HCT116 (cell line): ENCODE measurements at regions not wholly inside any gene's neighbourhood (a gene's known extent, or its start where the extent isn't known, plus 50 kb on each side); places are given as distances from the start of the nearest gene placed in this dataset.

Experiments used
- ATAC-seq: fragments of 200-7000 bp; cut with Tn5 transposase; 2 replicates; pipeline ENCODE4 v1.9.1; 2020; ENCODE audit warnings: mild to moderate bottlenecking, moderate library complexity
- BruUV-seq: library from RNA; stranded (reverse); fragments of 400-500 nt; replicated peaks from 2 replicates; lab custom pipeline; 2021; lab: Mats Ljungman, UMichigan
- CTCF ChIA-PET: fragments of 300-600 bp; sonication (Branson Sonifier 250); formaldehyde crosslinking; loops from one replicate; lab custom pipeline; 2021; ENCODE audit warnings: antibody characterized with exemption; lab: Charles Lee
- POLR2A ChIA-PET: fragments of 300-600, 350-600 bp; sonication (Branson Sonifier 250); formaldehyde crosslinking; loops from one replicate; lab custom pipeline; 2021; ENCODE audit warnings: antibody characterized with exemption; lab: Charles Lee
- RAD21 ChIA-PET, 2 experiments: fragments of 300-600 bp; sonication (Branson Sonifier 250); formaldehyde crosslinking; loops; one replicate each; lab custom pipeline; 2023; ENCODE audit warnings: low total read pairs in 2 of 2; ENCODE audit not compliant: uncharacterized antibody in 2 of 2, unreplicated experiment in 2 of 2, low non-redundant PET in 1 of 2; lab: Charles Lee
- DNase-seq: peaks from one replicate; pipeline ENCODE4 v3.0.0-alpha.2; 2010; ENCODE audit warnings: low read depth, low spot score
- H2AFZ ChIP-seq: fragments of 200-600 bp; shearing (Covaris generic), sonication (generic); 2 replicates; pipeline ENCODE4 v1.6.1; 2017; ENCODE audit warnings: low read depth, mixed run types, mixed read lengths, antibody characterized with exemption, low read length; ENCODE audit not compliant: poor library complexity, severe bottlenecking
- H3K27ac ChIP-seq: 2 replicates; pipeline ENCODE4 v1.5.1; 2012; ENCODE audit warnings: low read depth, low read length
- H3K27me3 ChIP-seq: fragments of 200-600 bp; sonication (generic); 2 replicates; pipeline ENCODE4 v1.6.1; 2016; ENCODE audit warnings: mixed run types, low read length, mixed read lengths; ENCODE audit not compliant: insufficient read depth
- H3K36me3 ChIP-seq, 2 experiments: fragments of 200-500 bp in 1 of 2; fragments of 200-600 bp in 1 of 2; sonication (Bioruptor generic) in 1 of 2; sonication (generic) in 1 of 2; 2 replicates each; pipeline versions ENCODE4 v1.5.1 to v1.6.1; 2014 to 2016; ENCODE audit warnings: low read length in 2 of 2, inconsistent platforms in 1 of 2, mixed read lengths in 1 of 2, mixed run types in 1 of 2; ENCODE audit not compliant: insufficient read depth in 2 of 2, control insufficient read depth in 1 of 2
- H3K4me1 ChIP-seq, 2 experiments: fragments of 200-600 bp in 1 of 2; sonication (generic) in 1 of 2; 2 replicates each; pipeline versions ENCODE4 v1.5.1 to v1.6.1; 2012 to 2017; ENCODE audit warnings: low read length in 2 of 2, inconsistent platforms in 1 of 2, mild to moderate bottlenecking in 1 of 2, mixed read lengths in 1 of 2, mixed run types in 1 of 2, moderate library complexity in 1 of 2; ENCODE audit not compliant: insufficient read depth in 2 of 2, control insufficient read depth in 1 of 2
- H3K4me2 ChIP-seq: fragments of 200-600 bp; sonication (generic); 2 replicates; pipeline ENCODE4 v1.6.1; 2017; ENCODE audit warnings: mixed run types, low read length, mixed read lengths
- H3K4me3 ChIP-seq, 2 experiments: fragments of 200-600 bp in 1 of 2; sonication (generic) in 1 of 2; replicated peaks in 1 of 2; 2 replicates each; pipeline ENCODE4 v1.5.1; 2011 to 2016; ENCODE audit warnings: low read length in 2 of 2, control low read depth in 1 of 2, low read depth in 1 of 2, mild to moderate bottlenecking in 1 of 2, mixed read lengths in 1 of 2, mixed run types in 1 of 2
- H3K79me2 ChIP-seq: fragments of 200-600 bp; sonication (generic); 2 replicates; pipeline ENCODE4 v1.6.1; 2017; ENCODE audit warnings: mild to moderate bottlenecking, mixed run types, low read length, moderate library complexity, mixed read lengths; ENCODE audit not compliant: insufficient read depth
- H3K9ac ChIP-seq: fragments of 200-600 bp; sonication (generic); 2 replicates; pipeline ENCODE4 v1.6.1; 2016; ENCODE audit warnings: low read length, mixed read lengths
- H3K9me2 ChIP-seq: fragments of 200-600 bp; sonication (generic), shearing (Covaris generic); 2 replicates; pipeline ENCODE4 v1.6.1; 2017; ENCODE audit warnings: mixed run types, mild to moderate bottlenecking, moderate library complexity; ENCODE audit not compliant: insufficient read depth
- H3K9me3 ChIP-seq, 2 experiments: fragments of 200-500 bp in 1 of 2; fragments of 200-600 bp in 1 of 2; sonication (Bioruptor generic) in 1 of 2; sonication (generic) in 1 of 2; 2 replicates each; pipeline ENCODE4 v1.6.1; 2014 to 2017; ENCODE audit warnings: low read length in 2 of 2, mixed read lengths in 2 of 2, inconsistent platforms in 1 of 2, low read depth in 1 of 2, mild to moderate bottlenecking in 1 of 2, mixed run types in 1 of 2, moderate library complexity in 1 of 2; ENCODE audit not compliant: control insufficient read depth in 1 of 2, insufficient read depth in 1 of 2
- H4K20me1 ChIP-seq: fragments of 200-600 bp; sonication (generic), shearing (Covaris generic); 2 replicates; pipeline ENCODE4 v1.6.1; 2017; ENCODE audit warnings: mixed run types, mild to moderate bottlenecking, moderate library complexity; ENCODE audit not compliant: insufficient read depth
- CBX3 ChIP-seq: IDR thresholded peaks from 2 replicates; pipeline ENCODE4 v1.6.1; 2012; ENCODE audit warnings: low read depth
- CEBPB ChIP-seq: IDR thresholded peaks from 2 replicates; pipeline ENCODE4 v1.6.1; 2012; ENCODE audit warnings: low read depth
- ELF1 ChIP-seq: IDR thresholded peaks from 2 replicates; pipeline ENCODE4 v1.6.1; 2012; ENCODE audit warnings: low read depth, borderline replicate concordance
- JUND ChIP-seq: IDR thresholded peaks from 2 replicates; pipeline ENCODE4 v1.6.1; 2012
- POLR2A ChIP-seq: IDR thresholded peaks from 2 replicates; pipeline ENCODE4 v1.7.0; 2011; ENCODE audit warnings: borderline replicate concordance; ENCODE audit not compliant: insufficient read depth, insufficient read length; ENCODE audit errors: extremely low read depth
- POLR2AphosphoS5 ChIP-seq: IDR thresholded peaks from 2 replicates; pipeline ENCODE4 v1.6.1; 2011; ENCODE audit warnings: mild to moderate bottlenecking, low read depth, low read length, moderate library complexity
- SRF ChIP-seq: IDR thresholded peaks from 2 replicates; pipeline ENCODE4 v1.6.1; 2012; ENCODE audit warnings: low read depth
- TCF7L2 ChIP-seq: IDR thresholded peaks from 2 replicates; pipeline ENCODE4 v1.7.0; 2011; ENCODE audit warnings: borderline replicate concordance, inconsistent platforms; ENCODE audit not compliant: insufficient read depth, insufficient read length; ENCODE audit errors: extremely low read depth
- YY1 ChIP-seq: IDR thresholded peaks from 2 replicates; pipeline ENCODE4 v1.6.1; 2011; ENCODE audit warnings: low read length, low read depth, moderate library complexity, mild to moderate bottlenecking; ENCODE audit not compliant: insufficient replicate concordance; ENCODE audit errors: extremely low read depth
- ZFX ChIP-seq: fragments of 450-650 bp; IDR thresholded peaks from 2 replicates; pipeline ENCODE4 v1.6.1; 2017
- intact Hi-C: fragments of 100-400 bp; cut with micrococcal nuclease; formaldehyde crosslinking; loops from 2 replicates; pipeline ENCODE4 v1.10.0; 2022

- Histone ChIP-seq H3K9me3 (no peaks in the 10 kb centered on the region), H3K9ac (no peak overlapping the region), H3K27me3 (no peaks in the 10 kb centered on the region), H3K4me2 (no peak overlapping the region), H3K9me2 (no peaks in the 10 kb centered on the region), H3K79me2 (no peaks in the 10 kb centered on the region), H3K4me1 (no peaks in the 10 kb centered on the region), H3K4me3 (no peak overlapping the region), H3K36me3 (no peaks in the 10 kb centered on the region), H2AFZ (no peak overlapping the region), H4K20me1 (no peaks in the 10 kb centered on the region), H3K27ac (no peak overlapping the region)
- no TSS peak for BruUV-seq
- RAD21 ChIA-PET = no interaction called here
- no peak for TF ChIP-seq POLR2AphosphoS5
- POLR2A ChIA-PET = no interaction called here
- intact Hi-C loops = no loop called here
- ATAC-seq (no peak), DNase-seq (no peak)
- CTCF ChIA-PET = interaction anchor here (2.3 kb wide), 1 partner anchor 8 kb away, joined by 11 read pairs; no protein-coding TSS in a partner anchor
Measured at GRCh38 chr2:56100791-56101312, 82.9 kb upstream of the CCDC85A start.

- Histone ChIP-seq H3K9me2 (no peaks in the 10 kb centered on the region), H3K4me1 (no peaks in the 10 kb centered on the region), H3K9ac (no peak overlapping the region), H2AFZ (no peak overlapping the region), H3K27me3 (no peaks in the 10 kb centered on the region), H3K4me2 (no peak overlapping the region), H3K79me2 (no peaks in the 10 kb centered on the region), H3K36me3 (no peaks in the 10 kb centered on the region), H3K9me3 (no peaks in the 10 kb centered on the region), H3K4me3 (no peak overlapping the region), H4K20me1 (no peaks in the 10 kb centered on the region), H3K27ac (no peak overlapping the region)
- ChIA-PET RAD21 (no interaction called here), POLR2A (no interaction called here), CTCF (no interaction called here)
- no peak for DNase-seq
- no TSS peak for BruUV-seq
- no peak for TF ChIP-seq POLR2A
- no peak for TF ChIP-seq CBX3
- TF ChIP-seq SRF = no peak
- no peak for TF ChIP-seq TCF7L2
- TF ChIP-seq JUND = no peak
- no peak for TF ChIP-seq CEBPB
- no peak for TF ChIP-seq ELF1
- no peak for TF ChIP-seq YY1
- TF ChIP-seq ZFX = no peak
- intact Hi-C loops = no loop called here
- no peak for ATAC-seq
Measured at GRCh38 chr2:56102098-56102497, 81.7 kb upstream of the CCDC85A start.
